ENCODE measurements at regions not wholly inside any gene's neighbourhood (a gene's known extent, or its start where the extent isn't known, plus 50 kb on each side); places are given as distances from the start of the nearest gene placed in this dataset.
A peak's percentile ranks its signal among the peaks of the same experiment; 100 is the strongest.
"Not testable (repeated sequence)": the region's sequence is repeated elsewhere in the genome, so short reads cannot be mapped to it uniquely, and the experiment has no call there.

DNA sequence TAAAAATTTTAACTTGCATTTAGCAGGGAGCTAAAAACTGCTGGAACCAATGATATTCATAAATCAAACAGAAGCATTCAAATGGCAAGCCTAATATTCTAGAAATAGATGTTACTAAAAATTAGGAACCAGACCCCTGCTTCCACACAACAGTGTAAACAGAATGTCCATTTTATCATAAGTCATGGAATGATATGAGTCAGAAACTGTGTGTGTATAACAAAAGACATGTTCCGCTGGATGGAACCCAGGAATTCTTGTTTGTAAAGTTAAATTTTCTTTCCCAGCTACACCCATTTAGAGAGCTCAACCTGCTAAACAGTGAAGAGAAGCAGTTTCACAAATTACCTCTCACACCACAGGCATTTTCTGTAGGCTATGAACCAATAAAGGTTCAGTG lies 131.1 kb upstream of the PTPN20 start:
- 85% methylated on average over 1 of the region's 1 CpG for WGBS
- H3K27ac ChIP-seq (ENCODE audit: low read length); H3K4me3 ChIP-seq (ENCODE audit: low read length); intact Hi-C loops (cut with DNase I); H3K27me3 ChIP-seq (ENCODE audit: control insufficient read depth, insufficient read depth); H3K9me3 ChIP-seq (ENCODE audit: control insufficient read depth, low read length); DNase-seq; H3K4me1 ChIP-seq (ENCODE audit: control insufficient read depth, insufficient read depth, low read length): not testable (repeated sequence)
- peak in 1 of 2 donors; percentile 29 for ATAC-seq

DNA sequence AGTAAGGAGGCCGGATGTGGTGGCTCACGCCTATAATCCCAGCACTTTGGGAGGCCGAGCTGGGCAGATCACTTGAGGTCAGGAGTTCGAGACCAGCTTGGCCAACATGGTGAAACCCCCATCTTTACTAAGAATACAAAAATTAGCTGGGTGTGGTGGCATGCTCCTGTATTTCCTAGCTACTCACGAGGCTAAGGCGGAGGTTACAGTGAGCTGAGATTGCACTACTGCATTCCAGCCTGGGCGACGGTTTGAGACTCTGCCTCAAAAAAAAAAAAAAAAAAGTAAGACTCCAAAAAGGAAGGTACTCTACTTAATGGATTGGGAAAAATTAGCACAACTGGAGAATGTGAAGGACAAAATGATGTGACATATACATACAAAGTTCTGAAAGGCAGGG lies 130.2 kb upstream of the PTPN20 start:
- intact Hi-C loops (cut with DNase I); ATAC-seq; H3K4me3 ChIP-seq (ENCODE audit: low read length); H3K27ac ChIP-seq (ENCODE audit: low read length); H3K4me1 ChIP-seq (ENCODE audit: control insufficient read depth, insufficient read depth, low read length); DNase-seq; H3K27me3 ChIP-seq (ENCODE audit: control insufficient read depth, insufficient read depth); H3K9me3 ChIP-seq (ENCODE audit: control insufficient read depth, low read length): not testable (repeated sequence)
- 95% methylated on average over 8 of the region's 8 CpGs for WGBS

DNA sequence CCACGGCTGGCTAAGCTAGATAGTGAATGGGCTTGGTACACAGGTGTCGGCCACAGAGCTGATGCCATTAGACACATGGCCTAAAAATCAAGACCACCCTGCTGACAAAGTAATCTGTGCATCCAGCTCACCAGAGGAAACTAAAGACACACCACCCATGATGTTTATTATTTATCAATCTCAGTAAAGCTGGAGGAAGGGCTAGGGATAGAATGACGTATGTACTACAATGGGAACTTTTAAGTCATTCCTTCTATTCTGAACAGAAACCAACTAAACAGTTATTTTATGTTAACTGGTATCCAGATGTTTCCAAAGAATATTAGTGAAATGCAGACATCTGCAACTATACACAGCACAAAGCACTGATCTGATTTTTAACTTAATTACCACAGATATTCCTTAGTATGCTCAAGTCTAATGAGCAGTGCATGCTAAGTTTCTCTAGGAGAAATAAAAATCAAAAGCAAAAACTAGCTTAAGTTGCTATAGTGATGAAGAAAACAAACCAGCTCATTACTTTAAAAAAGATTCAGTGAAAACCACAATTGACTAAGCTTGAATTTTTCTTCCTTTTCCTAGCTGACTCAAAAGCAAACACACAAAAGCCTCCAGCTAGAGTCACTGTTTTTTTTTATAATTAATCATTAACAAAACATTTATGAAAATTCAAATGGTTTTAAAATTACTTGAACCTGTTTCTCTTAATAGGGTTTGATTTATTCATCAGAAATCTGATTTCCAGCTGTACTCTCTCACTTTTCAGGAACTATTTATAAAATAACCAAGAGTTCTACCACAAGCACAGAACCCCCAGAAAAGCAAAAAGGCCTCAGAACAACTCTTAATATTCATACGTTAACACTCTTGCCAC lies 129.0 kb upstream of the PTPN20 start:
- not testable (repeated sequence) for H3K27me3 ChIP-seq (ENCODE audit: control insufficient read depth, insufficient read depth)
- WGBS = 91% methylated on average over 4 of the region's 4 CpGs

DNA sequence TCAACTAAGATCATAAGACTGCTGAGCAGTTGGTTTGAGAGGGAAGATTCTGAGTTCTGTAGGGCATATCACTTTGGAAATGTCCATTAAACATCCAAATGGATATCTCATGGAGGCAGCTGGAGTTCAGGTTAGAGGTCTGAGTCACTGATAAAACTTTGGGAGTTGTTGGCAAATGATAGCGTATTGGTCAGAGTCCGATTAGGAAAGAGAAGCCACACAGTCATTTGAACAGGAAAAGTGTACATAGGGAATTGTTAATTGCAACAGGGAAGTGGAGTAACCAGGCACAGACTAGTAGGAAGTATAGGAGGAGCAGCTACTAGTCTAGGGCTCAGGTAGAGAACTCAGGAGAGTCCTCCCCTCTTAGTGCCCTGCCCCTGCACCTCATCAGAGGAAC lies 126.6 kb upstream of the PTPN20 start:
- DNase-seq; H3K9me3 ChIP-seq (ENCODE audit: control insufficient read depth, low read length); H3K4me1 ChIP-seq (ENCODE audit: control insufficient read depth, insufficient read depth, low read length); H3K27ac ChIP-seq (ENCODE audit: low read length); ATAC-seq; intact Hi-C loops (cut with DNase I); H3K4me3 ChIP-seq (ENCODE audit: low read length); H3K27me3 ChIP-seq (ENCODE audit: control insufficient read depth, insufficient read depth): not testable (repeated sequence)
- 76% methylated on average over 2 of the region's 2 CpGs for WGBS

More for the DNA sequence above, 129.0 kb upstream of the PTPN20 start:
- H3K27ac ChIP-seq (ENCODE audit: low read length); H3K4me1 ChIP-seq (ENCODE audit: control insufficient read depth, insufficient read depth, low read length); DNase-seq; H3K9me3 ChIP-seq (ENCODE audit: control insufficient read depth, low read length); intact Hi-C loops (cut with DNase I); H3K4me3 ChIP-seq (ENCODE audit: low read length); ATAC-seq: not testable (repeated sequence)

DNA sequence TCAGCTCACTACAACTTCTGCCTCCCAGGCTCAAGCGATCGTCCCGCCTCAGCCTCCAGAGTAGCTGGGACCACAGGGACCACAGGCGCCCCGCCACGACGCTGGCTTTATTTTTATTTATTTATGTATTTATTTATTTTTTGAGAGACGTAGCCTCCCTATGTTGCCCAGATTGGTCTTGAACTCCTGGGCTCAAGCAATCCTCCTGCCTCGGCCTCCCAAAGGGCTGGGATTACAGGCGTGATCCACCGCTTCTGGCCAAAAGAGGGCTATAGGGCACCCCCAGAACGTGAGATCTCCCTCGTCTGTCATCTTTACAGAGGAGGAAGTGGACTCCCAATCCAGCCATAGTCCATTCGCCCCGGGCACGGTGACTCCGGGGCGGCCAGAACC lies 125.1 kb upstream of the PTPN20 start:
- H3K4me1 ChIP-seq (ENCODE audit: control insufficient read depth, insufficient read depth, low read length); H3K9me3 ChIP-seq (ENCODE audit: control insufficient read depth, low read length); intact Hi-C loops (cut with DNase I); ATAC-seq; H3K27me3 ChIP-seq (ENCODE audit: control insufficient read depth, insufficient read depth); H3K27ac ChIP-seq (ENCODE audit: low read length): not testable (repeated sequence)
- 44% methylated on average over 16 of the region's 18 CpGs for WGBS
- peak overlapping the region; percentile 20 for H3K4me3 ChIP-seq (ENCODE audit: low read length)
- peak in 2 of 3 donors; percentile 29 to 51 for DNase-seq

DNA sequence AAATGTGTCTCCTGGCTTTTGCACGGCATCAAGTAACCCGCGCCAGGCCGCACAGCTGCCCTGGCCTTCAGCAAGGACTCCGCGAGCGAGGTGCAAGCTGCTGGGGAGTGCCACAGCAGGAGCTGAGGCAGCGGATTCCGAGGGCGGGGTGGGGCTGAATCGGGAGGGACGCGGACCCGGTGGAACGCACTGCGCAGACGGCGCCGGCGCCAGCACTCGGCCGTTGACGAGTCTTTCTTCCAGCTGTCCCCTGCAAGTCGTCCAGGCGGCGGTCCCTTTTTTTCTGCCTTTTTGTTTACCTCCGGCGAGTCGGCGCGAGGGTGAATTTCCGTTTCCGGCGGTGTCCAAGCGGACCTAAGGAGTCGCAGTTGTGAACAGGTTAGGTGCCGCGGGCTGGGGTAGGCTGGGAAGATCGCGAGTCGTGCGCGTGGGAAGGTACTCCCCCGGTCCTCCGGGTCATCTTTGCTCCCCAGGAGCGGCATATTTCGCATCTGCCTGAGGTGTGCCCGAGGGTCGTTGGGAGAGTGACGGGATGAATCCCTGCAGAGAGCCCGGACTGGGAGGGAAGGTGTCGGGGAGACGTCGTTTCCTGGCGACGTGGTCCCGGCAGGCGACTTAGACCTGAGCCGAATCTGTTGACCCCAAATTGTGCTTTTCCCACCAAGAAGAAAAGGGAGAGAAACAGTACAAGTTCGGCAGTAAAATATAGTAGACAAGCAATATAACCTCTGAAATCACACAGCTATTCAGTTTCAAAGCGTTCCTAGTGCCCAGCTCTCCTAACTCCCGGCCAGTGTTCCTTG lies 124.5 kb upstream of the PTPN20 start:
- H3K9me3 ChIP-seq (ENCODE audit: control insufficient read depth, low read length); intact Hi-C loops (cut with DNase I); H3K4me1 ChIP-seq (ENCODE audit: control insufficient read depth, insufficient read depth, low read length); H3K27me3 ChIP-seq (ENCODE audit: control insufficient read depth, insufficient read depth): not testable (repeated sequence)
- peak; percentile 74 to 90 (median 89) for DNase-seq
- peak; percentile 96 to 98 for ATAC-seq
- H3K27ac ChIP-seq (ENCODE audit: low read length) = peak overlapping the region; percentile 2
- H3K4me3 ChIP-seq (ENCODE audit: low read length) = peak overlapping the region; percentile 38
- WGBS = under 1% methylated on average over 46 of the region's 62 CpGs

DNA sequence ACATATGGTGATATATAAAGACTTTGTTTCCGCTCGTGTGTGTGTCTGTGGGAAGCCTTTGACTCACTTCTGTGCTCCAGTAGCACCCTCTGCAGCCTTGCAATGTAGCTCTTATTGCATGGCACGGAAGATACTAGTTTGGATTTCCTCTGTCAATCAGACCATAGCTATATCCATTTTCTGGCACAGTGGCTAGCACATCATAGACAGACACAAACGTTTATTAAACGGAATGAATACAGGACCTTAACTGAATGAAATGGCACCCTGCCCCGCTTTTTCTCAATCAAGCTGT lies 124.0 kb upstream of the PTPN20 start:
- DNase-seq (no peak), ATAC-seq (peak; percentile 48 to 50)
- Histone ChIP-seq H3K27ac (ENCODE audit: low read length) (no peak overlapping the region), H3K4me1 (ENCODE audit: control insufficient read depth, insufficient read depth, low read length) (no peaks in the 10 kb centered on the region), H3K4me3 (ENCODE audit: low read length) (peak overlapping the region; percentile 38), H3K9me3 (ENCODE audit: control insufficient read depth, low read length) (no peaks in the 10 kb centered on the region), H3K27me3 (ENCODE audit: control insufficient read depth, insufficient read depth) (no peaks in the 10 kb centered on the region)
- intact Hi-C loops (cut with DNase I) = no loop called here
- 9% methylated on average over 6 of the region's 6 CpGs for WGBS

DNA sequence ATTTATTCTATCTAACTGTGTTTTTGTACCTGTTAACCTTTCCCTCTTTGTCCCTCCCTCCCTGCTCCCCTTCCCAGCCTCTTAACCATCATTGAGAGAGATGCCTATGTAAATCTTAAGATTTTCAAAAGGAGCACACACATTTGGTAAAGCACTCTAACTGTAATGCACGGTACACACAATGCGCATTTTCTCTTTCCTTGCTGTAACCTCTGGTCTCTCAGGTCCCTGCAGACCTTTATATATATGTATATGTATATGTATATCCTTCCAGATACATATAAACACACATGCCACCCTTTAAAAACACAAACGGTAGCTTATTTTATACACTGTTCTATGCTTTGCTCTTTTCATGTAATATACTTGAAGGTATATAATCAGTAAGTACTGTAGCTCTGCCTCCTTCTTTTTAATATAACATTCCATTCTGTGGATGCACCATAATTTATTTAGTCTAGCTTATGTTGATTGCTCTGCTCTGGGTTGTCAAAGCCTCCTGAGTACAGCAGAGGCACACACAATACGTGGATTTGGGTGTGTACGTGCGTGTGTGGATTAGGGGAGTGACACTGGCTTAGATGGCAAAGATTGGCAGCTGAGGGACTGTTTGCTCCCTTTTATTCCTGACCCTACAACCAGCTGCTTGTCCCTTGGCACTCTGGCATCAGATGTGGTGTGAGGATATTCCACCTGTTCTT lies 118.4 kb upstream of the PTPN20 start:
- WGBS = 98% methylated on average over 3 of the region's 6 CpGs
- ATAC-seq; H3K9me3 ChIP-seq (ENCODE audit: control insufficient read depth, low read length); H3K27me3 ChIP-seq (ENCODE audit: control insufficient read depth, insufficient read depth); H3K4me3 ChIP-seq (ENCODE audit: low read length); intact Hi-C loops (cut with DNase I); DNase-seq; H3K4me1 ChIP-seq (ENCODE audit: control insufficient read depth, insufficient read depth, low read length); H3K27ac ChIP-seq (ENCODE audit: low read length): not testable (repeated sequence)

DNA sequence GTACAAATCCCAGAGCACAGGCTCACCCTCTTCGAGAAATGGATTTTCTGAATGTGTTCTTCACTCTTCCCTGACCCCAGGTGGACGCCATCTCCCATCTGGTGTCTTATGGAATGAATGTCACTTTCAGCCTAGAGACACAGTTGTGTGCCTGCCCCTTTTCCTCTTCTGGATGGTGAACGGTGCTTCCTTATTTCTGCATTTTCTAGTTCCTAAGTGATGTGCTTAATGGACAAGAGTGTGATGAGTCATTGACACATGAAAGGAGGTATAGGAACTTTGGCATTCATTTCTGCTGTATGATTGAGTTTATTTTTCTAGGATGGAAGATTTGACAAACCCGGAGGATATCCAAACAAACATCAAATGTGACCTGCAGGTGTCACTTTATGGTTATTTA lies 114.9 kb upstream of the PTPN20 start:
- intact Hi-C loops (cut with DNase I); H3K9me3 ChIP-seq (ENCODE audit: control insufficient read depth, low read length); DNase-seq; H3K27me3 ChIP-seq (ENCODE audit: control insufficient read depth, insufficient read depth); H3K4me1 ChIP-seq (ENCODE audit: control insufficient read depth, insufficient read depth, low read length); H3K27ac ChIP-seq (ENCODE audit: low read length); ATAC-seq; H3K4me3 ChIP-seq (ENCODE audit: low read length): not testable (repeated sequence)
- WGBS = 84% methylated on average over 4 of the region's 4 CpGs

DNA sequence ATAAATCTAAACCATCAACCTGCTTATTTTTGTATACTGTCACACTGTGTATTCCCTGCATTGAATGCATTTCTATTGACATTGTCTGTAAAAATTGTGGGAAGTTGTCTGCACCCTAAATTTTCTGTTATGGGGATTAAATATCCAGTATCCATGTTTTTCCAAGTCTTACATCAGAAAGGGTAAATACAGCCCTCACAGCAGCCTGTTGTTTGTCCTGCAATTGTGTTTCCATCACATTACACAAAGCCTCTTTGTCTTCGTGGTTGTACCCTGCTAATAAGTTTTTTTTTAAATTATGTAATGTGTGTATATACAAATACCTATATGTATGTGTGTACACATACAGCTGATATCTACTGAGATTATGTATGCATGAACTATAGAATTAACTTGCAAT lies 109.2 kb upstream of the PTPN20 start:
- ATAC-seq; H3K9me3 ChIP-seq (ENCODE audit: control insufficient read depth, low read length); intact Hi-C loops (cut with DNase I); DNase-seq; H3K27me3 ChIP-seq (ENCODE audit: control insufficient read depth, insufficient read depth); H3K4me1 ChIP-seq (ENCODE audit: control insufficient read depth, insufficient read depth, low read length); H3K4me3 ChIP-seq (ENCODE audit: low read length); H3K27ac ChIP-seq (ENCODE audit: low read length): not testable (repeated sequence)
- 97% methylated on average over 1 of the region's 1 CpG for WGBS

DNA sequence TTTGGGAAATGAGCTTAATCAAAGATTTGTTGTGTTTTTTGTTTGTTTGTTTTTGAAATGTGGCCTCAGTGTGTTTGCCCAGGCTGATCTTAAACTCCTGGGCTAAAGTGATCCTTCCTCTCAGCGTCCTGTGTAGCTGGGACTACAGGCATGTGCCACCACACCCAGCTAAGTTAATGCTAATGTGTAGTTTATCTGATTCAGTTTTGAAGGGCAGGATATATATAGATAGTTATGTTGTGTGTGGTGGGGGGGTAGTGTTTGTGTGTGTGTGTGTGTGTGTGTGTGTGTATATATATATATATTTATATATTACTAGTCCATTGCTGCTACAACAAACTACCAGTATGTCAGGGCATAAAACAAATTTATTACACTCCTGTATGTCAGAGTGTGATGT lies 108.1 kb upstream of the PTPN20 start:
- H3K27ac ChIP-seq (ENCODE audit: low read length); DNase-seq; ATAC-seq; H3K4me1 ChIP-seq (ENCODE audit: control insufficient read depth, insufficient read depth, low read length); H3K9me3 ChIP-seq (ENCODE audit: control insufficient read depth, low read length); H3K27me3 ChIP-seq (ENCODE audit: control insufficient read depth, insufficient read depth); H3K4me3 ChIP-seq (ENCODE audit: low read length); intact Hi-C loops (cut with DNase I): not testable (repeated sequence)
- WGBS = 80% methylated on average over 1 of the region's 1 CpG

Measured in right cardiac atrium (tissue), 5 donors.